Thyroid gland (tissue), 4 donors: ENCODE measurements at regions not wholly inside any gene's neighbourhood (a gene's known extent, or its start where the extent isn't known, plus 50 kb on each side); places are given as distances from the start of the nearest gene placed in this dataset.

ENCODE experiments used
- CTCF ChIP-seq, 6 experiments: fragments of 200-600 bp in 3 of 6; fragments of 450-650 bp in 3 of 6; sonication (generic) in 3 of 6; IDR thresholded peaks; one replicate each; pipeline ENCODE4 v1.5.1; 2016 to 2019; ENCODE audit warnings: antibody characterized with exemption in 6 of 6, mild to moderate bottlenecking in 2 of 6, inconsistent platforms in 1 of 6, moderate library complexity in 1 of 6
- POLR2A ChIP-seq, 2 donors: fragments of 450-650 bp; IDR thresholded peaks; one replicate each; pipeline ENCODE4 v1.6.1; 2017; ENCODE audit warnings: antibody characterized with exemption in 2 of 2, mild to moderate bottlenecking in 2 of 2, moderate library complexity in 1 of 2

GRCh38 chr3:83633758-83634157 is 1325.0 kb upstream of the CADM2 start:
- TF ChIP-seq CTCF (IDR thresholded peaks at IDR 0.05): no peak
- TF ChIP-seq POLR2A (IDR thresholded peaks at IDR 0.05): no peak
